GM12878 (cell line): ENCODE measurements at regions not wholly inside any gene's neighbourhood (a gene's known extent, or its start where the extent isn't known, plus 50 kb on each side); places are given as distances from the start of the nearest gene placed in this dataset.

ENCODE experiments used
- ATAC-seq: fragments of 200-7000 bp; cut with Tn5 transposase; 3 replicates; pipeline ENCODE4 v1.9.1; 2020; ENCODE audit warnings: mild to moderate bottlenecking, moderate library complexity
- BruUV-seq: library from RNA; stranded (reverse); fragments of 400-500 nt; replicated peaks from 2 replicates; lab custom pipeline; 2021; lab: Mats Ljungman, UMichigan
- CTCF ChIA-PET: fragments of 300-600 bp; sonication (Branson Sonifier 250); formaldehyde crosslinking; extraction: SDS; loops from one replicate; lab custom pipeline; 2021; ENCODE audit warnings: inconsistent platforms; lab: Yijun Ruan, JAX
- POLR2A ChIA-PET: fragments of 350-600 bp; formaldehyde crosslinking; extraction: SDS; loops from one replicate; lab custom pipeline; 2021; ENCODE audit warnings: inconsistent platforms; lab: Charles Lee
- RAD21 ChIA-PET: fragments of 300-600 bp; sonication (Branson Sonifier 250); formaldehyde crosslinking; loops from one replicate; lab custom pipeline; 2023; ENCODE audit warnings: antibody characterized with exemption; ENCODE audit not compliant: unreplicated experiment; lab: Charles Lee
- SMC1A ChIA-PET: fragments of 300-600 bp; sonication (Branson Sonifier 250); formaldehyde crosslinking; loops from one replicate; lab custom pipeline; 2023; ENCODE audit not compliant: unreplicated experiment, uncharacterized antibody; lab: Charles Lee
- DNase-seq: peaks from one replicate; pipeline ENCODE4 v3.0.0-alpha.2; 2011; ENCODE audit warnings: low read depth, low spot score
- FAIRE-seq: peaks from 3 replicates; lab custom pipeline; 2011; peaks lifted over from hg19 to GRCh38; lab: Jason Lieb, UNC
- H2AFZ ChIP-seq: 2 replicates; pipeline ENCODE4 v1.6.0; 2011; ENCODE audit warnings: low read depth, low read length, control low read depth; ENCODE audit not compliant: control insufficient read depth
- H3K27ac ChIP-seq: 2 replicates; pipeline ENCODE4 v1.5.1; 2011; ENCODE audit warnings: control low read depth; ENCODE audit not compliant: control insufficient read depth, insufficient read depth
- H3K27me3 ChIP-seq, 2 experiments: replicated peaks in 1 of 2; 2 replicates each; pipeline versions ENCODE4 v1.6.0 to v1.6.1; 2011; ENCODE audit warnings: low read length in 1 of 2; ENCODE audit not compliant: control insufficient read depth in 2 of 2, insufficient read depth in 2 of 2
- H3K36me3 ChIP-seq, 2 experiments: 2 replicates each; pipeline ENCODE4 v1.5.1; 2011; ENCODE audit warnings: low read length in 1 of 2; ENCODE audit not compliant: control insufficient read depth in 2 of 2, insufficient read depth in 2 of 2
- H3K4me1 ChIP-seq: 2 replicates; pipeline ENCODE4 v1.6.1; 2011; ENCODE audit warnings: mild to moderate bottlenecking, low read length, moderate library complexity, mixed read lengths; ENCODE audit not compliant: control insufficient read depth, insufficient read depth
- H3K4me2 ChIP-seq: 2 replicates; pipeline ENCODE4 v1.6.0; 2011; ENCODE audit warnings: control low read depth; ENCODE audit not compliant: control insufficient read depth, insufficient read depth
- H3K4me3 ChIP-seq: fragments of 200-600 bp; sonication (generic); 2 replicates; pipeline ENCODE4 v1.5.1; 2016
- H3K79me2 ChIP-seq: 2 replicates; pipeline ENCODE4 v1.6.0; 2011; ENCODE audit warnings: low read length; ENCODE audit not compliant: control insufficient read depth, insufficient read depth
- H3K9ac ChIP-seq: 2 replicates; pipeline ENCODE4 v1.8.0; 2011; ENCODE audit warnings: low read length, control low read depth, mixed read lengths; ENCODE audit not compliant: control insufficient read depth, insufficient read depth
- H3K9me3 ChIP-seq: replicated peaks from 3 replicates; pipeline ENCODE4 v1.5.1; 2011; ENCODE audit warnings: mild to moderate bottlenecking, low read length; ENCODE audit not compliant: control insufficient read depth, insufficient read depth
- H4K20me1 ChIP-seq: 2 replicates; pipeline ENCODE4 v1.6.0; 2011; ENCODE audit not compliant: control insufficient read depth, insufficient read depth
- BCL11A ChIP-seq: IDR thresholded peaks from 2 replicates; pipeline ENCODE4 v1.6.1; 2011; ENCODE audit warnings: low read depth, low read length
- CEBPZ ChIP-seq: fragments of 150-350 bp; IDR thresholded peaks from 2 replicates; pipeline ENCODE4 v1.6.1; 2016; ENCODE audit warnings: low read depth, low read length
- CHD2 ChIP-seq: IDR thresholded peaks from 2 replicates; pipeline ENCODE4 v1.6.1; 2011; ENCODE audit warnings: low read depth, low read length, improper control_type of control experiment, borderline replicate concordance
- CHD4 ChIP-seq: fragments of 200-600 bp; sonication (generic); IDR thresholded peaks from 2 replicates; pipeline ENCODE4 v1.6.1; 2016; ENCODE audit warnings: mild to moderate bottlenecking
- EED ChIP-seq: sonication (generic); IDR thresholded peaks from 2 replicates; pipeline ENCODE4 v1.6.1; 2016; ENCODE audit warnings: antibody characterized with exemption, low read depth
- GABPA ChIP-seq: IDR thresholded peaks from 2 replicates; pipeline ENCODE4 v1.6.1; 2014; ENCODE audit warnings: antibody characterized with exemption, low read depth, mild to moderate bottlenecking, inconsistent platforms
- IRF5 ChIP-seq: fragments of 450-650 bp; IDR thresholded peaks from 2 replicates; pipeline ENCODE4 v1.6.1; 2017; ENCODE audit warnings: borderline replicate concordance
- JUND ChIP-seq: IDR thresholded peaks from 2 replicates; pipeline ENCODE4 v1.6.1; 2012; ENCODE audit warnings: low read depth, mild to moderate bottlenecking, low read length, improper control_type of control experiment, moderate library complexity
- MXI1 ChIP-seq: fragments of 150-350 bp; IDR thresholded peaks from 2 replicates; pipeline ENCODE4 v1.6.1; 2011; ENCODE audit warnings: low read depth, mild to moderate bottlenecking, inconsistent platforms, low read length, improper control_type of control experiment
- MYC ChIP-seq: IDR thresholded peaks from 2 replicates; pipeline ENCODE4 v1.6.1; 2011; ENCODE audit warnings: mild to moderate bottlenecking, low read length, moderate library complexity, inconsistent platforms; ENCODE audit not compliant: insufficient read depth, insufficient replicate concordance, insufficient read length, severe bottlenecking
- PBX3 ChIP-seq: IDR thresholded peaks from 2 replicates; pipeline ENCODE4 v1.6.1; 2011; ENCODE audit warnings: mild to moderate bottlenecking, low read depth, low read length, moderate library complexity; ENCODE audit not compliant: insufficient replicate concordance
- RAD51 ChIP-seq: fragments of 450-650 bp; IDR thresholded peaks from 2 replicates; pipeline ENCODE4 v1.6.1; 2016; ENCODE audit warnings: moderate library complexity, mild to moderate bottlenecking, inconsistent platforms
- SIN3A ChIP-seq: IDR thresholded peaks from 2 replicates; pipeline ENCODE4 v1.6.1; 2012; ENCODE audit warnings: low read depth, low read length, improper control_type of control experiment
- SMC3 ChIP-seq: IDR thresholded peaks from 2 replicates; pipeline ENCODE4 v1.6.1; 2011; ENCODE audit warnings: low read length, improper control_type of control experiment, borderline replicate concordance
- ZSCAN29 ChIP-seq: fragments of 450-650 bp; IDR thresholded peaks from 2 replicates; pipeline ENCODE4 v1.6.1; 2017; ENCODE audit warnings: mild to moderate bottlenecking, moderate library complexity
- WGBS: methylation state at CpG from one replicate; pipeline ENCODE4 v1.1.6; 2016; ENCODE audit warnings: low lambda C conversion rate; ENCODE audit not compliant: insufficient replicate concordance, insufficient coverage; ENCODE audit errors: missing lambda C conversion rate; 5-methylcytosine and 5-hydroxymethylcytosine counted together
- in situ Hi-C: fragments of 300-500 bp; cut with MboI; formaldehyde crosslinking; loops from 9 replicates; pipeline ENCODE4 v1.14.3; 2018; ENCODE audit warnings: mixed read lengths
- intact Hi-C: fragments of 100-400 bp; cut with micrococcal nuclease; formaldehyde crosslinking; loops from one replicate; pipeline ENCODE4 v1.14.2; 2022; ENCODE audit not compliant: unreplicated experiment

- TF ChIP-seq CEBPZ (no peak), MYC (no peak), CHD2 (no peak), MXI1 (no peak), GABPA (no peak)
- TF ChIP-seq, all 136 proteins: peak for 0
Observed at GRCh38 chr3:154851644-154852043, 228.5 kb upstream of the MME start (continued).

GRCh38 chr3:154850921-154851320 lies 229.2 kb upstream of the MME start:
- Histone ChIP-seq H4K20me1 (no peaks in the 10 kb centered on the region), H3K36me3 (no peaks in the 10 kb centered on the region), H3K79me2 (no peaks in the 10 kb centered on the region), H3K4me2 (no peak overlapping the region), H3K27me3 (no peaks in the 10 kb centered on the region), H2AFZ (no peak overlapping the region), H3K9me3 (no peaks in the 10 kb centered on the region), H3K4me1 (no peaks in the 10 kb centered on the region), H3K27ac (no peak overlapping the region), H3K9ac (no peak overlapping the region), H3K4me3 (no peak overlapping the region)
- DNase-seq (no peak), FAIRE-seq (no peak), ATAC-seq (no peak)
- in situ Hi-C loops (no loop called here), intact Hi-C loops (no loop called here)
- ChIA-PET POLR2A (no interaction called here), SMC1A (no interaction called here), CTCF (interaction anchor here (0.6 kb wide), 1 partner anchor 11 kb away, joined by 3 read pairs; no protein-coding TSS in a partner anchor), RAD21 (no interaction called here)
- WGBS = 24% methylated on average over 2 of the region's 2 CpGs
- BruUV-seq = no TSS peak
- no peak for TF ChIP-seq ZSCAN29
- TF ChIP-seq EED = no peak
- no peak for TF ChIP-seq IRF5
- TF ChIP-seq PBX3 = no peak
- TF ChIP-seq BCL11A = no peak
- TF ChIP-seq RAD51 = no peak
- TF ChIP-seq CHD4 = no peak
- no peak for TF ChIP-seq SIN3A
- TF ChIP-seq JUND = no peak
- no peak for TF ChIP-seq SMC3
